ENCODE measurements at regions not wholly inside any gene's neighbourhood (a gene's known extent, or its start where the extent isn't known, plus 50 kb on each side); places are given as distances from the start of the nearest gene placed in this dataset.

GRCh38 chr18:67117804-67118203, 398.7 kb downstream of the DSEL start:
- H3K9me3 ChIP-seq (ENCODE audit: control insufficient read depth in 2 of 2, insufficient read depth in 1 of 2, low read depth in 1 of 2, low read length in 1 of 2): no peaks in the 10 kb centered on the region
- H3K4me1 ChIP-seq (ENCODE audit: control insufficient read depth in 2 of 2, insufficient read depth in 2 of 2, low read length in 1 of 2): no peaks in the 10 kb centered on the region
- no peak overlapping the region for H3K4me3 ChIP-seq (ENCODE audit: low read depth in 1 of 2, low read length in 2 of 2)
- peaks cover 0 to 3% of the 10 kb centered on the region in 2 donors for H3K27me3 ChIP-seq (ENCODE audit: control insufficient read depth in 1 of 2, insufficient read depth in 2 of 2, low read length in 2 of 2)
- H3K27ac ChIP-seq (ENCODE audit: low read depth in 2 of 2, low read length in 1 of 2): no peak overlapping the region
- no peaks in the 10 kb centered on the region for H3K36me3 ChIP-seq (ENCODE audit: control insufficient read depth in 2 of 2, insufficient read depth in 2 of 2, low read length in 1 of 2)

- no peaks in the 10 kb centered on the region for H3K36me3 ChIP-seq (ENCODE audit: control insufficient read depth in 2 of 2, insufficient read depth in 2 of 2, low read length in 1 of 2)
- no peak overlapping the region for H3K27ac ChIP-seq (ENCODE audit: low read depth in 2 of 2, low read length in 1 of 2)
- no peaks in the 10 kb centered on the region for H3K4me1 ChIP-seq (ENCODE audit: control insufficient read depth in 2 of 2, insufficient read depth in 2 of 2, low read length in 1 of 2)
- no peaks in the 10 kb centered on the region for H3K9me3 ChIP-seq (ENCODE audit: control insufficient read depth in 2 of 2, insufficient read depth in 1 of 2, low read depth in 1 of 2, low read length in 1 of 2)
- H3K27me3 ChIP-seq (ENCODE audit: control insufficient read depth in 1 of 2, insufficient read depth in 2 of 2, low read length in 2 of 2): no peaks in the 10 kb centered on the region
- H3K4me3 ChIP-seq (ENCODE audit: low read depth in 1 of 2, low read length in 2 of 2): no peak overlapping the region
- WGBS, 2 donors: 56 to 61% methylated on average over 1 of the region's 1 CpG
Measured at GRCh38 chr18:67109535-67109934, 407.0 kb downstream of the DSEL start.

GRCh38 chr18:67108894-67109293, 407.6 kb downstream of the DSEL start:
- Histone ChIP-seq H3K27me3 (ENCODE audit: control insufficient read depth in 1 of 2, insufficient read depth in 2 of 2, low read length in 2 of 2) (no peaks in the 10 kb centered on the region), H3K4me1 (ENCODE audit: control insufficient read depth in 2 of 2, insufficient read depth in 2 of 2, low read length in 1 of 2) (no peaks in the 10 kb centered on the region), H3K36me3 (ENCODE audit: control insufficient read depth in 2 of 2, insufficient read depth in 2 of 2, low read length in 1 of 2) (no peaks in the 10 kb centered on the region), H3K9me3 (ENCODE audit: control insufficient read depth in 2 of 2, insufficient read depth in 1 of 2, low read depth in 1 of 2, low read length in 1 of 2) (no peaks in the 10 kb centered on the region), H3K27ac (ENCODE audit: low read depth in 2 of 2, low read length in 1 of 2) (no peak overlapping the region), H3K4me3 (ENCODE audit: low read depth in 1 of 2, low read length in 2 of 2) (no peak overlapping the region)
- WGBS, 2 donors: 26 to 28% methylated on average over 3 of the region's 3 CpGs

GRCh38 chr18:67104700-67105284, 411.7 kb downstream of the DSEL start:
- Histone ChIP-seq H3K9me3 (ENCODE audit: control insufficient read depth in 2 of 2, insufficient read depth in 1 of 2, low read depth in 1 of 2, low read length in 1 of 2) (no peaks in the 10 kb centered on the region), H3K27ac (ENCODE audit: low read depth in 2 of 2, low read length in 1 of 2) (no peak overlapping the region), H3K27me3 (ENCODE audit: control insufficient read depth in 1 of 2, insufficient read depth in 2 of 2, low read length in 2 of 2) (no peaks in the 10 kb centered on the region), H3K4me1 (ENCODE audit: control insufficient read depth in 2 of 2, insufficient read depth in 2 of 2, low read length in 1 of 2) (no peaks in the 10 kb centered on the region), H3K4me3 (ENCODE audit: low read depth in 1 of 2, low read length in 2 of 2) (no peak overlapping the region), H3K36me3 (ENCODE audit: control insufficient read depth in 2 of 2, insufficient read depth in 2 of 2, low read length in 1 of 2) (no peaks in the 10 kb centered on the region)
- 43% methylated on average over 7 of the region's 7 CpGs for WGBS, 2 donors

- H3K36me3 ChIP-seq (ENCODE audit: control insufficient read depth in 2 of 2, insufficient read depth in 2 of 2, low read length in 1 of 2): no peaks in the 10 kb centered on the region
- H3K27me3 ChIP-seq (ENCODE audit: control insufficient read depth in 1 of 2, insufficient read depth in 2 of 2, low read length in 2 of 2): no peaks in the 10 kb centered on the region
- no peak overlapping the region for H3K4me3 ChIP-seq (ENCODE audit: low read depth in 1 of 2, low read length in 2 of 2)
- WGBS, 2 donors: 70 to 78% methylated on average over 2 of the region's 2 CpGs
- no peaks in the 10 kb centered on the region for H3K4me1 ChIP-seq (ENCODE audit: control insufficient read depth in 2 of 2, insufficient read depth in 2 of 2, low read length in 1 of 2)
- no peak overlapping the region for H3K27ac ChIP-seq (ENCODE audit: low read depth in 2 of 2, low read length in 1 of 2)
- no peaks in the 10 kb centered on the region for H3K9me3 ChIP-seq (ENCODE audit: control insufficient read depth in 2 of 2, insufficient read depth in 1 of 2, low read depth in 1 of 2, low read length in 1 of 2)
Measured at GRCh38 chr18:67094123-67094522, 422.4 kb downstream of the DSEL start.

- no peaks in the 10 kb centered on the region for H3K4me1 ChIP-seq (ENCODE audit: control insufficient read depth in 2 of 2, insufficient read depth in 2 of 2, low read length in 1 of 2)
- no peaks in the 10 kb centered on the region for H3K27me3 ChIP-seq (ENCODE audit: control insufficient read depth in 1 of 2, insufficient read depth in 2 of 2, low read length in 2 of 2)
- 11 to 18% methylated on average over 1 of the region's 1 CpG for WGBS, 2 donors
- H3K27ac ChIP-seq (ENCODE audit: low read depth in 2 of 2, low read length in 1 of 2): no peak overlapping the region
- no peak overlapping the region for H3K4me3 ChIP-seq (ENCODE audit: low read depth in 1 of 2, low read length in 2 of 2)
- H3K9me3 ChIP-seq (ENCODE audit: control insufficient read depth in 2 of 2, insufficient read depth in 1 of 2, low read depth in 1 of 2, low read length in 1 of 2): no peaks in the 10 kb centered on the region
- no peaks in the 10 kb centered on the region for H3K36me3 ChIP-seq (ENCODE audit: control insufficient read depth in 2 of 2, insufficient read depth in 2 of 2, low read length in 1 of 2)
Measured at GRCh38 chr18:67092141-67092540, 424.4 kb downstream of the DSEL start.

- H3K27me3 ChIP-seq (ENCODE audit: control insufficient read depth in 1 of 2, insufficient read depth in 2 of 2, low read length in 2 of 2): no peaks in the 10 kb centered on the region
- WGBS, 2 donors: 59 to 64% methylated on average over 3 of the region's 3 CpGs
- H3K4me3 ChIP-seq (ENCODE audit: low read depth in 1 of 2, low read length in 2 of 2): no peak overlapping the region
- H3K36me3 ChIP-seq (ENCODE audit: control insufficient read depth in 2 of 2, insufficient read depth in 2 of 2, low read length in 1 of 2): no peaks in the 10 kb centered on the region
- H3K9me3 ChIP-seq (ENCODE audit: control insufficient read depth in 2 of 2, insufficient read depth in 1 of 2, low read depth in 1 of 2, low read length in 1 of 2): no peaks in the 10 kb centered on the region
- no peak overlapping the region for H3K27ac ChIP-seq (ENCODE audit: low read depth in 2 of 2, low read length in 1 of 2)
- no peaks in the 10 kb centered on the region for H3K4me1 ChIP-seq (ENCODE audit: control insufficient read depth in 2 of 2, insufficient read depth in 2 of 2, low read length in 1 of 2)
Measured at GRCh38 chr18:67081482-67082211, 434.9 kb downstream of the DSEL start.

- WGBS, 2 donors: 68 to 69% methylated on average over 5 of the region's 5 CpGs
- no peak overlapping the region for H3K27ac ChIP-seq (ENCODE audit: low read depth in 2 of 2, low read length in 1 of 2)
- no peaks in the 10 kb centered on the region for H3K4me1 ChIP-seq (ENCODE audit: control insufficient read depth in 2 of 2, insufficient read depth in 2 of 2, low read length in 1 of 2)
- no peaks in the 10 kb centered on the region for H3K27me3 ChIP-seq (ENCODE audit: control insufficient read depth in 1 of 2, insufficient read depth in 2 of 2, low read length in 2 of 2)
- H3K9me3 ChIP-seq (ENCODE audit: control insufficient read depth in 2 of 2, insufficient read depth in 1 of 2, low read depth in 1 of 2, low read length in 1 of 2): no peaks in the 10 kb centered on the region
- no peaks in the 10 kb centered on the region for H3K36me3 ChIP-seq (ENCODE audit: control insufficient read depth in 2 of 2, insufficient read depth in 2 of 2, low read length in 1 of 2)
- no peak overlapping the region for H3K4me3 ChIP-seq (ENCODE audit: low read depth in 1 of 2, low read length in 2 of 2)
Measured at GRCh38 chr18:67080601-67081000, 435.9 kb downstream of the DSEL start.

GRCh38 chr18:67074309-67074708, 442.2 kb downstream of the DSEL start:
- Histone ChIP-seq H3K4me3 (ENCODE audit: low read depth in 1 of 2, low read length in 2 of 2) (no peak overlapping the region), H3K4me1 (ENCODE audit: control insufficient read depth in 2 of 2, insufficient read depth in 2 of 2, low read length in 1 of 2) (no peaks in the 10 kb centered on the region), H3K27ac (ENCODE audit: low read depth in 2 of 2, low read length in 1 of 2) (no peak overlapping the region), H3K9me3 (ENCODE audit: control insufficient read depth in 2 of 2, insufficient read depth in 1 of 2, low read depth in 1 of 2, low read length in 1 of 2) (no peaks in the 10 kb centered on the region), H3K36me3 (ENCODE audit: control insufficient read depth in 2 of 2, insufficient read depth in 2 of 2, low read length in 1 of 2) (no peaks in the 10 kb centered on the region), H3K27me3 (ENCODE audit: control insufficient read depth in 1 of 2, insufficient read depth in 2 of 2, low read length in 2 of 2) (no peaks in the 10 kb centered on the region)
- WGBS, 2 donors: 46% methylated on average over 4 of the region's 4 CpGs

GRCh38 chr18:67072791-67073190, 443.7 kb downstream of the DSEL start:
- Histone ChIP-seq H3K36me3 (ENCODE audit: control insufficient read depth in 2 of 2, insufficient read depth in 2 of 2, low read length in 1 of 2) (no peaks in the 10 kb centered on the region), H3K27ac (ENCODE audit: low read depth in 2 of 2, low read length in 1 of 2) (no peak overlapping the region), H3K27me3 (ENCODE audit: control insufficient read depth in 1 of 2, insufficient read depth in 2 of 2, low read length in 2 of 2) (no peaks in the 10 kb centered on the region), H3K4me1 (ENCODE audit: control insufficient read depth in 2 of 2, insufficient read depth in 2 of 2, low read length in 1 of 2) (no peaks in the 10 kb centered on the region), H3K4me3 (ENCODE audit: low read depth in 1 of 2, low read length in 2 of 2) (no peak overlapping the region), H3K9me3 (ENCODE audit: control insufficient read depth in 2 of 2, insufficient read depth in 1 of 2, low read depth in 1 of 2, low read length in 1 of 2) (no peaks in the 10 kb centered on the region)
- 53 to 55% methylated on average over 2 of the region's 2 CpGs for WGBS, 2 donors

All from esophagus (tissue), 2 donors.